HG03095 (cell line): ENCODE measurements at regions not wholly inside any gene's neighbourhood (a gene's known extent, or its start where the extent isn't known, plus 50 kb on each side); places are given as distances from the start of the nearest gene placed in this dataset.
"Not testable (repeated sequence)": the region's sequence is repeated elsewhere in the genome, so short reads cannot be mapped to it uniquely, and the experiment has no call there.

Experiments used
- ATAC-seq: cut with Tn5 transposase; IDR thresholded peaks from one replicate; pipeline ENCODE4 v1.9.1; 2021; ENCODE audit warnings: moderate library complexity; ENCODE audit not compliant: unreplicated experiment

- no peak for ATAC-seq
These were observed 107.5 kb upstream of the SIM2 start for GRCh38 chr21:36591326-36591970.

- ATAC-seq, result no peak
These were observed 102.7 kb upstream of the SIM2 start for GRCh38 chr21:36596174-36596573.

GRCh38 chr21:36601362-36601761, 97.6 kb upstream of the SIM2 start:
- ATAC-seq, result no peak

GRCh38 chr21:36602735-36603134, 96.2 kb upstream of the SIM2 start:
- ATAC-seq, result no peak

GRCh38 chr21:36603221-36603620, 95.7 kb upstream of the SIM2 start:
- ATAC-seq, result no peak

GRCh38 chr21:36605426-36605825, 93.5 kb upstream of the SIM2 start:
- no peak for ATAC-seq

- ATAC-seq, result no peak
These were observed 92.5 kb upstream of the SIM2 start for GRCh38 chr21:36606287-36606982.

- no peak for ATAC-seq
These were observed 92.0 kb upstream of the SIM2 start for GRCh38 chr21:36606983-36607325.

GRCh38 chr21:36608041-36608896, 90.6 kb upstream of the SIM2 start:
- ATAC-seq, result no peak

- ATAC-seq, result no peak
These were observed 90.1 kb upstream of the SIM2 start for GRCh38 chr21:36608897-36609225.

- no peak for ATAC-seq
These were observed 89.3 kb upstream of the SIM2 start for GRCh38 chr21:36609654-36610053.

GRCh38 chr21:36610201-36610600, 88.7 kb upstream of the SIM2 start:
- ATAC-seq, result no peak

GRCh38 chr21:36610935-36611334, 88.0 kb upstream of the SIM2 start:
- ATAC-seq, result no peak

GRCh38 chr21:36611379-36611778, 87.5 kb upstream of the SIM2 start:
- ATAC-seq, result no peak

GRCh38 chr21:36613059-36613458, 85.9 kb upstream of the SIM2 start:
- ATAC-seq, result no peak

GRCh38 chr21:36613554-36613953, 85.4 kb upstream of the SIM2 start:
- no peak for ATAC-seq

- ATAC-seq, result no peak
These were observed 83.5 kb upstream of the SIM2 start for GRCh38 chr21:36615274-36615964.

GRCh38 chr21:36616773-36617172, 82.1 kb upstream of the SIM2 start:
- not testable (repeated sequence) for ATAC-seq

- not testable (repeated sequence) for ATAC-seq
These were observed 77.1 kb upstream of the SIM2 start for GRCh38 chr21:36621794-36622193.

- no peak for ATAC-seq
These were observed 74.8 kb upstream of the SIM2 start for GRCh38 chr21:36624105-36624504.

- ATAC-seq, result no peak
These were observed 72.1 kb upstream of the SIM2 start for GRCh38 chr21:36626791-36627190.
